GM13977 (cell line): ENCODE measurements at regions not wholly inside any gene's neighbourhood (a gene's known extent, or its start where the extent isn't known, plus 50 kb on each side); places are given as distances from the start of the nearest gene placed in this dataset.

ENCODE experiments used
- DNase-seq: peaks from one replicate; pipeline ENCODE4 v3.0.0; 2012; ENCODE audit warnings: low spot score
- in situ Hi-C: fragments of 300-500 bp; cut with MboI; formaldehyde crosslinking; loops from one replicate; pipeline ENCODE4 v1.12.0; 2022; ENCODE audit warnings: low sequenced_read_pairs, low pct_unique_long_range_greater_than_20kb, mixed read lengths, inconsistent platforms; ENCODE audit not compliant: unreplicated experiment
- TF ChIP-seq, protein P1 (sequence below): IDR thresholded peaks from 2 replicates; pipeline ENCODE4 v1.5.1; 2012; ENCODE audit warnings: mild to moderate bottlenecking, control low read depth; ENCODE audit not compliant: insufficient read depth; ENCODE audit errors: extremely low read depth, missing control alignments

GRCh38 chr14:35944847-35945246 lies 118.7 kb downstream of the BRMS1L start:
- in situ Hi-C loops, result no loop called here

DNA sequence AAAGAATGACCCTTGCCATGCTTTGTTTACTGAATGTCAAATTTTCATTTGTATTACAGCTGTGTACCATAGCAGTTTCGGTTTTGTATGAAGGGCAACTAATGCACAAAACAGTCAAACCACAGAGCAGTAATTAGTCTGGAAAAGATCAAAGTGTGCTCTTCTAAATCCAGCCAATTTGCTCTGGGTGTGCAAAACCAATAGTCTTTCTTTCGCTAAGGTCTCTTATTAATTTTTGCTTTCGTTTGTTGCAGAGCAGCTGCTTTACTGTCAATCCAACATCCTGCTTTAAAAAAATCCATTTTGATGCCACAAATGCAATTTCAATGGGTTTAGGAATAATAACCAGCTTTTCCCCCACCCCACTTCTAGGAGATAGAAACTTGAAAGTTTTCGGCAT lies 114.2 kb downstream of the BRMS1L start:
- TF ChIP-seq, protein P1, sequence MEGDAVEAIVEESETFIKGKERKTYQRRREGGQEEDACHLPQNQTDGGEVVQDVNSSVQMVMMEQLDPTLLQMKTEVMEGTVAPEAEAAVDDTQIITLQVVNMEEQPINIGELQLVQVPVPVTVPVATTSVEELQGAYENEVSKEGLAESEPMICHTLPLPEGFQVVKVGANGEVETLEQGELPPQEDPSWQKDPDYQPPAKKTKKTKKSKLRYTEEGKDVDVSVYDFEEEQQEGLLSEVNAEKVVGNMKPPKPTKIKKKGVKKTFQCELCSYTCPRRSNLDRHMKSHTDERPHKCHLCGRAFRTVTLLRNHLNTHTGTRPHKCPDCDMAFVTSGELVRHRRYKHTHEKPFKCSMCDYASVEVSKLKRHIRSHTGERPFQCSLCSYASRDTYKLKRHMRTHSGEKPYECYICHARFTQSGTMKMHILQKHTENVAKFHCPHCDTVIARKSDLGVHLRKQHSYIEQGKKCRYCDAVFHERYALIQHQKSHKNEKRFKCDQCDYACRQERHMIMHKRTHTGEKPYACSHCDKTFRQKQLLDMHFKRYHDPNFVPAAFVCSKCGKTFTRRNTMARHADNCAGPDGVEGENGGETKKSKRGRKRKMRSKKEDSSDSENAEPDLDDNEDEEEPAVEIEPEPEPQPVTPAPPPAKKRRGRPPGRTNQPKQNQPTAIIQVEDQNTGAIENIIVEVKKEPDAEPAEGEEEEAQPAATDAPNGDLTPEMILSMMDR, result no peak
- in situ Hi-C loops, result no loop called here
- no peak for DNase-seq

More at GRCh38 chr14:35944847-35945246, 118.7 kb downstream of the BRMS1L start:
- peak; percentile 25 for DNase-seq
- TF ChIP-seq, protein P1, result peak; percentile 43

DNA sequence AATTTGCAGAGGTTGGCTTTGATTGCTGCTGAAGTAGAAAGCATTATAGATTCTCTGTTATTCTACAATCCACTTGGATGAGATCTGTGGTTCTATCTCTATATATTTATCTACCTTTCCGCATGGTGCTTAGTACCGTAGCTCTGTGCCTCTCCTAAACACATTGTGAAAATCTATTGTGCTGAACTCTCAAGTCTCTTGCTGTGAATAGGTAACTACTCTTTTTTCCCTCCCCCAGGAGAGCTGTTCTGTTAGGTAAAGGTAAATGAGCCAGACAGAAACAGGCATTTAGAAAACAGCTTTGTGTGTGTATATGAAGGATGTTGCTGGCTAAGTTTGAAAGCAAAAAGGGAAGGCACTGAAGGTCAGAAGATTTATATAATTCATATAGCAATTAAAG lies 112.6 kb downstream of the BRMS1L start:
- no peak for DNase-seq
- TF ChIP-seq, protein P1, result no peak
- in situ Hi-C loops, result no loop called here

- TF ChIP-seq, protein P1, result no peak
- in situ Hi-C loops, result no loop called here
- no peak for DNase-seq
Measured at GRCh38 chr14:35934499-35934898, 108.4 kb downstream of the BRMS1L start.

- TF ChIP-seq, protein P1, result no peak
- DNase-seq, result no peak
- in situ Hi-C loops, result no loop called here
Measured at GRCh38 chr14:35932659-35933159, 106.6 kb downstream of the BRMS1L start.

DNA sequence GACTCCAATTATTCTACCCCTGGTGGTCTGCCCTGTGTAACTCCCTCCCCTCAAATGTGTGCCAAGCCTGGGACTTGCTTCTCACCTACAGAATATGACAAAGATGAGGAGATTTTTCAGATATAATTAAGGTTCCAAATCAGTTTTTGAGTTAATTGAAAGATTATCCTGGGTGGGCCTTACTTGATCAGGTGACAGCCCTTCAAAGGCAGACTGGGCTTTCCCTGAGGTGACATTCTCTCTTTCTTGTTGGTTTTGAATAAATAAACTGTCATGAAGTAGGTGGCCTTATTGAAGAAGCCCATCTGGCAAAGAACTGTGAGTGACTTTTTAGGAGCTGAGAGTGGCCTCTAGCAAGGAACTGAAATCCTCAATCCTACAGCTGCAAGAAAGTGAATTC lies 106.0 kb downstream of the BRMS1L start:
- in situ Hi-C loops, result no loop called here
- DNase-seq, result no peak
- TF ChIP-seq, protein P1, result no peak

DNA sequence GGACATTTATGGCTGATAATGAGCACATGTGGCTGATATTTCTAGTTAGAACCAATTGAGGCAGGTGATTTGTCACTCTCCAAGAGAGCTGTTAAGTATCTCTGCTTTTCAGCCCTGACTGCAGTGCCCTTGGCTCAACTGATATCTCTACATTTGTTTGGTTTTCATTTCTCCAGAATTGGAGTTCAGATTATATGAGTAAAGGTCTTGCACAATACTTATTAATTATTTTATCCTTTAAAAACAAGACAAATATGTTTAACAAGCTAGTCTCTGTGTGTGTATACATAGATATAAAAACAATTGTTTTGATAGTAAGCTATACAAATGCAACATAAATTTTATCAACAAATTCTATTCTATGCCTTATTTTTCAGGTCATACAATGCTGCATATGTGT lies 105.2 kb downstream of the BRMS1L start:
- in situ Hi-C loops, result no loop called here
- TF ChIP-seq, protein P1, result no peak
- no peak for DNase-seq
